B cell (primary cell): ENCODE measurements at regions not wholly inside any gene's neighbourhood (a gene's known extent, or its start where the extent isn't known, plus 50 kb on each side); places are given as distances from the start of the nearest gene placed in this dataset.

Experiments used
- ATAC-seq: fragments of 200-7000 bp; cut with Tn5 transposase; one replicate; pipeline ENCODE4 v1.10.0; 2021; ENCODE audit warnings: low read depth, mild to moderate bottlenecking, moderate number of reproducible peaks, moderate library complexity
- CTCF ChIA-PET: fragments of 350-600 bp; sonication (Branson Sonifier 250); formaldehyde crosslinking; loops from one replicate; lab custom pipeline; 2021; ENCODE audit warnings: antibody characterized with exemption, inconsistent platforms; lab: Charles Lee
- POLR2A ChIA-PET: fragments of 350-600 bp; sonication (Branson Sonifier 250); formaldehyde crosslinking; loops from one replicate; lab custom pipeline; 2021; ENCODE audit warnings: antibody characterized with exemption; lab: Charles Lee
- DNase-seq: peaks from one replicate; pipeline ENCODE4 v3.0.0; 2013
- H2AFZ ChIP-seq: 2 replicates; pipeline ENCODE4 v1.6.1; 2012; ENCODE audit warnings: mild to moderate bottlenecking, low read depth, low read length; ENCODE audit not compliant: insufficient read depth, poor library complexity, severe bottlenecking
- H3K27ac ChIP-seq, 2 donors: 1 replicate in 1 of 2; 2 replicates in 1 of 2; pipeline ENCODE4 v1.5.1; 2012 to 2013; ENCODE audit warnings: low read length in 2 of 2, mild to moderate bottlenecking in 2 of 2, moderate library complexity in 1 of 2
- H3K27me3 ChIP-seq, 4 experiments: fragments of 200-600 bp in 1 of 4; sonication (generic) in 1 of 4; replicated peaks in 1 of 4; 1 replicate in 2 of 4; 2 replicates in 2 of 4; pipeline versions ENCODE4 v1.6.1 to v1.7.0; 2013 to 2016; ENCODE audit warnings: low read length in 3 of 4, mild to moderate bottlenecking in 2 of 4, mixed read lengths in 1 of 4, moderate library complexity in 1 of 4; ENCODE audit not compliant: insufficient read depth in 4 of 4, control insufficient read depth in 3 of 4; ENCODE audit errors: control extremely low read depth in 1 of 4
- H3K36me3 ChIP-seq, 2 experiments: replicated peaks in 1 of 2; 1 replicate in 1 of 2; 2 replicates in 1 of 2; pipeline versions ENCODE4 v1.6.1 to v1.7.1; 2013; ENCODE audit warnings: low read length in 1 of 2; ENCODE audit not compliant: insufficient read depth in 2 of 2, control insufficient read depth in 1 of 2; ENCODE audit errors: control extremely low read depth in 1 of 2, extremely low read depth in 1 of 2
- H3K4me1 ChIP-seq, 2 donors: fragments of 200-600 bp in 1 of 2; sonication (generic) in 1 of 2; 1 replicate in 1 of 2; 2 replicates in 1 of 2; pipeline versions ENCODE4 v1.5.1 to v1.6.1; 2013 to 2017; ENCODE audit warnings: low read length in 2 of 2; ENCODE audit not compliant: control insufficient read depth in 2 of 2, insufficient read depth in 2 of 2
- H3K4me2 ChIP-seq: replicated peaks from 2 replicates; pipeline ENCODE3; 2012; ENCODE audit warnings: mild to moderate bottlenecking, low read depth, low read length; ENCODE audit not compliant: poor library complexity, severe bottlenecking
- H3K4me3 ChIP-seq, 5 experiments: fragments of 200-600 bp in 1 of 5; sonication (generic) in 1 of 5; 1 replicate in 3 of 5; 2 replicates in 2 of 5; pipeline versions ENCODE4 v1.5.1 to v1.7.0; 2011 to 2016; ENCODE audit warnings: low read length in 4 of 5, mild to moderate bottlenecking in 4 of 5, low read depth in 2 of 5, control low read depth in 1 of 5, moderate library complexity in 1 of 5; ENCODE audit not compliant: insufficient read depth in 1 of 5; ENCODE audit errors: control extremely low read depth in 1 of 5, extremely low read depth in 1 of 5
- H3K79me2 ChIP-seq: fragments of 200-600 bp; sonication (generic); one replicate; pipeline ENCODE4 v1.6.0; 2016; ENCODE audit warnings: low read length; ENCODE audit not compliant: control insufficient read depth, insufficient read depth
- H3K9ac ChIP-seq: fragments of 200-600 bp; sonication (generic); 2 replicates; pipeline ENCODE4 v1.6.1; 2017; ENCODE audit warnings: mild to moderate bottlenecking, low read length, moderate library complexity
- H3K9me3 ChIP-seq, 3 donors: one replicate each; pipeline versions ENCODE4 v1.6.1 to v1.7.1; 2013; ENCODE audit warnings: low read length in 2 of 3; ENCODE audit not compliant: control insufficient read depth in 2 of 3, insufficient read depth in 1 of 3; ENCODE audit errors: control extremely low read depth in 1 of 3
- H4K20me1 ChIP-seq: 2 replicates; pipeline ENCODE4 v1.6.0; 2012; ENCODE audit warnings: mild to moderate bottlenecking, low read length; ENCODE audit not compliant: insufficient read depth, control insufficient read depth, poor library complexity, severe bottlenecking
- H3K27ac Mint-ChIP-seq: one replicate; pipeline ENCODE4 v1.8.0; 2021; ENCODE audit warnings: mixed read lengths
- H3K27me3 Mint-ChIP-seq: one replicate; pipeline ENCODE4 v1.8.0; 2021; ENCODE audit warnings: mixed read lengths
- H3K4me1 Mint-ChIP-seq: one replicate; pipeline ENCODE4 v1.8.0; 2021; ENCODE audit warnings: mixed read lengths
- H3K4me3 Mint-ChIP-seq: one replicate; pipeline ENCODE4 v1.8.0; 2021; ENCODE audit warnings: mixed read lengths
- H3K9me3 Mint-ChIP-seq: one replicate; pipeline ENCODE4 v1.8.0; 2022; ENCODE audit warnings: mixed read lengths; ENCODE audit not compliant: insufficient read depth
- EZH2 ChIP-seq: IDR thresholded peaks from 2 replicates; pipeline ENCODE4 v1.6.1; 2012; ENCODE audit warnings: borderline replicate concordance, low read depth, mild to moderate bottlenecking, moderate library complexity, low read length; ENCODE audit not compliant: insufficient read depth, poor library complexity, severe bottlenecking
- WGBS: methylation state at CpG from one replicate; pipeline ENCODE4 v1.1.5; 2013; ENCODE audit warnings: missing lambda C conversion rate; ENCODE audit not compliant: insufficient coverage; 5-methylcytosine and 5-hydroxymethylcytosine counted together
- intact Hi-C: fragments of 100-400 bp; cut with micrococcal nuclease; formaldehyde crosslinking; loops from one replicate; pipeline ENCODE4 v1.10.0; 2022
- TF ChIP-seq, protein P1 (sequence below): fragments of 200-600 bp; IDR thresholded peaks from one replicate; pipeline ENCODE4 v1.8.0; 2022; ENCODE audit warnings: antibody characterized with exemption, mild to moderate bottlenecking

GRCh38 chr14:97036086-97036852, 239.1 kb downstream of the VRK1 start:
- H3K9me3 ChIP-seq, result peaks cover 0 to 32% (median 30%) of the 10 kb centered on the region in 3 donors
- no peaks in the 10 kb centered on the region for H3K36me3 ChIP-seq
- Mint-ChIP-seq H3K27ac (no peak overlapping the region), H3K9me3 (peaks cover 5% of the 10 kb centered on the region), H3K4me1 (peaks cover 6% of the 10 kb centered on the region), H3K4me3 (no peak overlapping the region), H3K27me3 (peaks cover 47% of the 10 kb centered on the region)
- TF ChIP-seq, protein P1, sequence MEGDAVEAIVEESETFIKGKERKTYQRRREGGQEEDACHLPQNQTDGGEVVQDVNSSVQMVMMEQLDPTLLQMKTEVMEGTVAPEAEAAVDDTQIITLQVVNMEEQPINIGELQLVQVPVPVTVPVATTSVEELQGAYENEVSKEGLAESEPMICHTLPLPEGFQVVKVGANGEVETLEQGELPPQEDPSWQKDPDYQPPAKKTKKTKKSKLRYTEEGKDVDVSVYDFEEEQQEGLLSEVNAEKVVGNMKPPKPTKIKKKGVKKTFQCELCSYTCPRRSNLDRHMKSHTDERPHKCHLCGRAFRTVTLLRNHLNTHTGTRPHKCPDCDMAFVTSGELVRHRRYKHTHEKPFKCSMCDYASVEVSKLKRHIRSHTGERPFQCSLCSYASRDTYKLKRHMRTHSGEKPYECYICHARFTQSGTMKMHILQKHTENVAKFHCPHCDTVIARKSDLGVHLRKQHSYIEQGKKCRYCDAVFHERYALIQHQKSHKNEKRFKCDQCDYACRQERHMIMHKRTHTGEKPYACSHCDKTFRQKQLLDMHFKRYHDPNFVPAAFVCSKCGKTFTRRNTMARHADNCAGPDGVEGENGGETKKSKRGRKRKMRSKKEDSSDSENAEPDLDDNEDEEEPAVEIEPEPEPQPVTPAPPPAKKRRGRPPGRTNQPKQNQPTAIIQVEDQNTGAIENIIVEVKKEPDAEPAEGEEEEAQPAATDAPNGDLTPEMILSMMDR, result no peak
- no peak for TF ChIP-seq EZH2
- WGBS, result 89% methylated on average over 11 of the region's 16 CpGs
- H3K9ac ChIP-seq, result no peak overlapping the region
- ChIA-PET POLR2A (no interaction called here), CTCF (no interaction called here)
- no peak overlapping the region for H3K27ac ChIP-seq
- DNase-seq (no peak), ATAC-seq (no peak)
- no peaks in the 10 kb centered on the region for H4K20me1 ChIP-seq
- no peak overlapping the region for H3K4me2 ChIP-seq
- H3K27me3 ChIP-seq, result peaks cover 0 to 28% (median 14%) of the 10 kb centered on the region in 4 experiments
- intact Hi-C loops, result no loop called here
- H3K79me2 ChIP-seq, result no peaks in the 10 kb centered on the region
- no peak overlapping the region for H3K4me3 ChIP-seq
- H2AFZ ChIP-seq, result no peak overlapping the region
- H3K4me1 ChIP-seq, result peaks cover 7 to 9% of the 10 kb centered on the region in 2 donors

- WGBS, result 100% methylated on average over 1 of the region's 1 CpG
- TF ChIP-seq, protein P1, result no peak
- Histone ChIP-seq H2AFZ (no peak overlapping the region), H3K4me3 (no peak overlapping the region), H3K27ac (no peak overlapping the region), H4K20me1 (no peaks in the 10 kb centered on the region), H3K36me3 (no peaks in the 10 kb centered on the region), H3K79me2 (no peaks in the 10 kb centered on the region), H3K4me1 (no peaks in the 10 kb centered on the region), H3K27me3 (peaks cover 0 to 5% (median 3%) of the 10 kb centered on the region in 4 experiments), H3K9me3 (peaks cover 0 to 28% (median 18%) of the 10 kb centered on the region in 3 donors), H3K9ac (no peak overlapping the region), H3K4me2 (no peak overlapping the region)
- POLR2A ChIA-PET, result no interaction called here
- no peaks in the 10 kb centered on the region for H3K4me1 Mint-ChIP-seq
- intact Hi-C loops, result no loop called here
- ATAC-seq (no peak), DNase-seq (no peak)
- H3K27me3 Mint-ChIP-seq, result peaks cover 31% of the 10 kb centered on the region
- peaks cover 8% of the 10 kb centered on the region for H3K9me3 Mint-ChIP-seq
- H3K4me3 Mint-ChIP-seq, result no peak overlapping the region
- CTCF ChIA-PET, result no interaction called here
- H3K27ac Mint-ChIP-seq, result no peak overlapping the region
These were observed 242.7 kb downstream of the VRK1 start for GRCh38 chr14:97039717-97040363.
